H1 (cell line): ENCODE measurements at regions not wholly inside any gene's neighbourhood (a gene's known extent, or its start where the extent isn't known, plus 50 kb on each side); places are given as distances from the start of the nearest gene placed in this dataset.

Experiments
- CEBPB ChIP-seq: IDR thresholded peaks from 2 replicates; pipeline ENCODE4 v1.6.1; 2012; ENCODE audit warnings: low read depth, low read length
- CHD2 ChIP-seq: IDR thresholded peaks from 2 replicates; pipeline ENCODE4 v1.6.1; 2012; ENCODE audit warnings: low read length, improper control_type of control experiment
- EP300 ChIP-seq, 2 experiments: IDR thresholded peaks; 1 replicate in 1 of 2; 2 replicates in 1 of 2; pipeline ENCODE4 v1.6.1; 2011 to 2012; ENCODE audit warnings: low read depth in 2 of 2, low read length in 2 of 2, mild to moderate bottlenecking in 2 of 2, borderline replicate concordance in 1 of 2, inconsistent platforms in 1 of 2, moderate library complexity in 1 of 2
- POLR2A ChIP-seq, 2 experiments: IDR thresholded peaks; 1 replicate in 1 of 2; 2 replicates in 1 of 2; pipeline ENCODE4 v1.6.1; 2011; ENCODE audit warnings: low read depth in 2 of 2, low read length in 2 of 2, mild to moderate bottlenecking in 2 of 2; ENCODE audit errors: control extremely low read depth in 1 of 2
- SP1 ChIP-seq: IDR thresholded peaks from 2 replicates; pipeline ENCODE4 v1.6.1; 2011; ENCODE audit warnings: low read depth, low read length
- TAF1 ChIP-seq: IDR thresholded peaks from 2 replicates; pipeline ENCODE4 v1.6.1; 2011; ENCODE audit warnings: mild to moderate bottlenecking, low read depth, low read length
- TF ChIP-seq, protein P1 (sequence below), 3 experiments: IDR thresholded peaks; 1 replicate in 2 of 3; 2 replicates in 1 of 3; pipeline versions ENCODE4 v1.5.1 to v1.6.1; 2011; ENCODE audit warnings: low read length in 3 of 3, mild to moderate bottlenecking in 3 of 3, inconsistent platforms in 2 of 3, low read depth in 1 of 3, moderate library complexity in 1 of 3; ENCODE audit not compliant: insufficient read depth in 1 of 3; ENCODE audit errors: control extremely low read depth in 1 of 3

DNA sequence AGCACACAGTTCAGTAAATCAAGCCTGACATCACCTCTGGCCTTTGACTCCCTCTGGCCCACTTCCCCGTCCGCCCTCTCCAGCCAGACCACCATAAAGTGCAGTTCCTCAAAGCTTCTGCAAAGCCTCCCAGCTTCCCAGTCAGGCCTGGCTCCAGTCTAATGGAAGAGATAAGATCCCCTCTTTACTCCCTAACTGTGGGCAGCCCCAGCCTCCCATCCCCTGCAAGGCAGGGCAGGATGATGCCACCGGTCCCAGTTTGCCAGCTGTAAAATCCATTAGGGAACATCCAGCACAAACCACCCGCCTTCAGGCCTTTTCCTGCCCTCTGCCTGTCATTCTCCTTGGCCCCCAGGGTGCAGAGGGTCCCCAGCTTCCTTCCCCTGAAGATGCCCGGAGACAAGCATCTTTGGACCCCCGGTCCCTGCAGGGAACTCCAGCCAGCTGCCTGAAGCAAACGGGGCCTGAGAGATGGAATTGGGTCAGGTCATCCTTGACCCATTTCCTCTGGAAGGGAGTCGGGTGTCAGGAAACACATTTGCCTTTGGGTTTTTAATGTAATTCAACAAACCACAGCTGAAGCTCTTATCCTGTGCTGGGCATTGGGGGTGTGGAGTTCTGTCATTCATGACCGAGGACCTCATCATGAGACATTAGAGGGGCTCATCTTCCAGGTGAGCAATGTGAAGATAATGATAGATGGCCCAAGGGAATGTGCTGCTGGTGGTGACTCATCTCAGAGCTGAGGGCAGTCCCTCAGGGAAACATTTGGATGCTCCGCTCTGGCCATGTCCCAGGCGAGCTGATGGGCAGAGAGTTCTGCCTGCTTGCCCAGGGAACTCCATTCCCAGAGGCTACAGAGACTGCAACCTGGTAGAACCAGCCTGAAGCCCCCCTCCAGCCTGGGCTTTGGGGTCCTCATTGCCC, 93.8 kb upstream of the CLMN start:
- TF ChIP-seq POLR2A (IDR thresholded peaks at IDR 0.05; ENCODE audit: control extremely low read depth in 1 of 2, low read depth in 2 of 2, low read length in 2 of 2) (no peak), CEBPB (no peak), TAF1 (no peak), SP1 (no peak), CHD2 (no peak), EP300 (IDR thresholded peaks at IDR 0.05; ENCODE audit: borderline replicate concordance in 1 of 2, low read depth in 2 of 2, low read length in 2 of 2) (no peak)
- TF ChIP-seq, protein P1, sequence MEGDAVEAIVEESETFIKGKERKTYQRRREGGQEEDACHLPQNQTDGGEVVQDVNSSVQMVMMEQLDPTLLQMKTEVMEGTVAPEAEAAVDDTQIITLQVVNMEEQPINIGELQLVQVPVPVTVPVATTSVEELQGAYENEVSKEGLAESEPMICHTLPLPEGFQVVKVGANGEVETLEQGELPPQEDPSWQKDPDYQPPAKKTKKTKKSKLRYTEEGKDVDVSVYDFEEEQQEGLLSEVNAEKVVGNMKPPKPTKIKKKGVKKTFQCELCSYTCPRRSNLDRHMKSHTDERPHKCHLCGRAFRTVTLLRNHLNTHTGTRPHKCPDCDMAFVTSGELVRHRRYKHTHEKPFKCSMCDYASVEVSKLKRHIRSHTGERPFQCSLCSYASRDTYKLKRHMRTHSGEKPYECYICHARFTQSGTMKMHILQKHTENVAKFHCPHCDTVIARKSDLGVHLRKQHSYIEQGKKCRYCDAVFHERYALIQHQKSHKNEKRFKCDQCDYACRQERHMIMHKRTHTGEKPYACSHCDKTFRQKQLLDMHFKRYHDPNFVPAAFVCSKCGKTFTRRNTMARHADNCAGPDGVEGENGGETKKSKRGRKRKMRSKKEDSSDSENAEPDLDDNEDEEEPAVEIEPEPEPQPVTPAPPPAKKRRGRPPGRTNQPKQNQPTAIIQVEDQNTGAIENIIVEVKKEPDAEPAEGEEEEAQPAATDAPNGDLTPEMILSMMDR (IDR thresholded peaks at IDR 0.05; ENCODE audit: control extremely low read depth in 1 of 3, insufficient read depth in 1 of 3, low read depth in 1 of 3, low read length in 3 of 3) = no peak
